Mesodermal cell (in vitro differentiated cells): ENCODE measurements at regions not wholly inside any gene's neighbourhood (a gene's known extent, or its start where the extent isn't known, plus 50 kb on each side); places are given as distances from the start of the nearest gene placed in this dataset.
A peak's percentile ranks its signal among the peaks of the same experiment; 100 is the strongest.
"Not testable (repeated sequence)": the region's sequence is repeated elsewhere in the genome, so short reads cannot be mapped to it uniquely, and the experiment has no call there.

Experiments
- H3K27ac ChIP-seq: 2 replicates; pipeline ENCODE4 v1.7.0; 2013; ENCODE audit warnings: mild to moderate bottlenecking, low read depth, low read length, moderate library complexity; ENCODE audit not compliant: severe bottlenecking
- H3K36me3 ChIP-seq: 2 replicates; pipeline ENCODE4 v1.7.1; 2013; ENCODE audit warnings: mild to moderate bottlenecking, low read length, moderate library complexity; ENCODE audit not compliant: control insufficient read depth, insufficient read depth
- H3K4me1 ChIP-seq: one replicate; pipeline ENCODE4 v1.7.1; 2013; ENCODE audit warnings: mild to moderate bottlenecking, low read length; ENCODE audit not compliant: insufficient read depth, control insufficient read depth, poor library complexity, severe bottlenecking
- H3K4me3 ChIP-seq: 2 replicates; pipeline ENCODE4 v1.7.0; 2013; ENCODE audit warnings: low read length, control low read depth, mild to moderate bottlenecking; ENCODE audit not compliant: insufficient read depth, poor library complexity, severe bottlenecking; ENCODE audit errors: extremely low read depth
- H3K9me3 ChIP-seq: 2 replicates; pipeline ENCODE4 v1.7.1; 2013; ENCODE audit warnings: mild to moderate bottlenecking, low read length, moderate library complexity; ENCODE audit not compliant: control insufficient read depth
- WGBS, 2 experiments: methylation state at CpG; one replicate each; pipeline ENCODE4 v1.1.5; 2013; ENCODE audit warnings: missing lambda C conversion rate in 2 of 2; ENCODE audit not compliant: insufficient coverage in 2 of 2; 5-methylcytosine and 5-hydroxymethylcytosine counted together

DNA sequence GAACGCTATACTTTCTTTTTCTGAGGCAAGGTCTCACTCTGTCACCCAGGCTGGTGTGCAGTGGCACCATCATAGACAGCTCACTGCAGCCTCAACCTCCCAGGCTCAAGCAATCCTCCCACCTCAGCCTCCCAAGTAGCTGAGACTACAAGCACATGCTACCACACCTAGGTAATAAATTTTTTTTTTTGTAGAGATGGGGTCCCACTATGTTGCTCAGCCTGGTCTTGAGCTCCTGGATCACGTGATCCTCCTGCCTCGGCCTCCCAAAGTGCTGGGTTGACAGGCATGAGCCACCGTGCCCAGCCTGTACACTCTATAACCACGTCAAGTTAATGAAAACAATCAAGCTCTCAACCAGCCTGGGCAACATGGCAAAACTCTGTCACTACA is 127.1 kb upstream of the VOPP1 start:
- not testable (repeated sequence) for H3K27ac ChIP-seq
- WGBS, 2 experiments = 89 to 90% methylated on average over 4 of the region's 5 CpGs

DNA sequence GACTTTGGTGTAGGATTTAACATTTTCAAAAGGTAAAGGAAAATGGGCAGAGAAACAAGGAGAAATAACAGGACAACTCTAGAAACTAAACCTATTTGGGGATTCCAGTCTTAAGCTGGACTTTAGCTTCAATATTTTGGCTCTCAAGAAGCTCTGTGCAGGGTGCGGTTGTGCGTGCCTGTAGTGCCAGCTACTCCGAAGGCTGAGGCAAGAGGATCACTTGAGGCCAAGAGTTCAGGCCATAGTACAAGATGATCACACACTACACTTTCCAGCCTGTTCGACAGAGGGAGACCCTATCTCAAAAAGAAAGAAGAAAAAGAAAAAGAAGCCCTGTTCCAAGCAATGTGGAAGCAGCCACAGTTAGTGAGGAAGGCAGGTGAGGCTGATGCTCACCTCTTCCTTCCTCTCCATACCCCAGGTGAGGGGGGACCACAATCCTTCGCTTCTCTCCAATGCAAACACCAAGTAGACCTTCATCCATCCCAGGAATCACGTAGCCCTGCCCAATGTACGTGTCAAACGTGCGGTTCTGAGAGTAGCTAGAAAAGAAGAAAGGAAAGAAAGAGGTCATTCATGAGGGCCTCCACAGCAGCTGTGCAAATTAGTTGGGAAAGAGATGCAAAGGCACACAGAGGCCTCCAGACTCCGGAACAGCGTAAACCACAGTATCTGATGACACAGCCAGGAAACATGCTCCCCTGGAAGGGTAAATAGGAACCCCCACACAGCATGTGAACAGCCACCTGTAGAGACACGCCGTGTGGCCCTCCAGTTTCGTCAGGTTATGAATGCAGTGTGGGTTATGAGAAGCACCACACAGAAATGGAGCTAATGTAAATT is 126.5 kb upstream of the VOPP1 start:
- H3K27ac ChIP-seq, H3K4me3 ChIP-seq, H3K4me1 ChIP-seq, H3K9me3 ChIP-seq, H3K36me3 ChIP-seq: not testable (repeated sequence)
- WGBS, 2 experiments = 86 to 100% methylated on average over 3 to 5 of the region's 14 CpGs

More for the DNA sequence above, 127.1 kb upstream of the VOPP1 start:
- H3K36me3 ChIP-seq, H3K4me3 ChIP-seq, H3K9me3 ChIP-seq, H3K4me1 ChIP-seq: not testable (repeated sequence)

DNA sequence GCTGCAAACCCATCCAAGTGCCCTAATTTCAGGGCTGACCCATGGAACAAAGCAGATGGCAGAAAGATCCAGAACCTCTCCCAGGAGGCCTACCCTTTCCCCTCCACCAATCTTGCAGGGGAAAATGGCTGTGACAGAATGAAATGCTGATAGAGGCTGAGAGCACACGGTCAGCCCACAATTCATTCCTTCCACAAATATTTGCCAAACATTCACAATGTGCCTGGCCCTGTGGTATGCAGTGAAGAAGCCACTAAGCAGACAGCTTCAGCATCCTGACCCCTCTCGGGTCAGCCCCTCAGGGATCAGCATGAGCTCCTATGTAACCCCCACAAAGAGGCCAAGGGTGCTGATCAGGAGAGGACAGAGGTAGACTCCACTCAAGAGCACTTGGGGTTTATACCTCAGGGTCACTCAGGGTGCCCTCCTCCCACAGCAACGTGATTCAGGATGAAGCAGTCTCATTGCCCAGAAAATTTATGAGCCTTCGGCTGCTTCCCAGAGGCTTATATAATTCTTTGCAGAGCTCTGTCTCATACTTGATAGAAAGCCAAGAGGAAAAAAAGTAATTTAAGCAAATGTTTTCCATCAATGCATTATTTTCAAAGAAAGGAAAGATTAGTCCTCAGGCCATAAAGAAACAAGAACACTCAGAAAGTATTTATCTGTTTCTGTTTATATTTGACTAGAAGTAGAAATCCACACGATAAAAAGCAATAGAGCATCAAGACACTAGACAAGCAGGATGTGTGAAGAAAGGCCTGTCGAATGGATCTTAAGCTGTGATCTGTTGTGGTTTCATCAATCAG is 123.8 kb upstream of the VOPP1 start:
- H3K4me1 ChIP-seq, H3K4me3 ChIP-seq, H3K9me3 ChIP-seq, H3K27ac ChIP-seq, H3K36me3 ChIP-seq: not testable (repeated sequence)
- 79 to 100% methylated on average over 1 to 3 of the region's 6 CpGs for WGBS, 2 experiments

DNA sequence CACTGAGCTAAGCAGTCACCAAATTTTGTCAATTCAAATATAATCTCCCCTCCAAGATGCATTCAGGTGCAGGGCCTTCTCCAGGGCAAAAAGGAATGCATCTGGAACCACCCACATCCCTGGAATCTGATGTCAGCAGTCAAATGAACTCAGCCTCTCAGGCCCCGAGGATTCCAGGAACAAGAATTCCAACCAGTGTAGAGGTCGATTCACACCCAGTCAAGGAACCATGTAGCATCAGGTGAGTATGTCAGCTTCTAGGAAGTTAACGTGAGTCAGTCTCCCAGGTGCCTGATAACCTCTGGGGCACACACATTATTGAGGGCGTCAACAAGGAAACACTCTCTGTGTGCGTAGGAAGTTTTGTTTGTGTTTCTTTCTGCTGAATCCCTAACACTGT is 122.2 kb upstream of the VOPP1 start:
- H3K4me1 ChIP-seq, H3K9me3 ChIP-seq, H3K4me3 ChIP-seq, H3K36me3 ChIP-seq, H3K27ac ChIP-seq: not testable (repeated sequence)
- 33 to 62% methylated on average over 1 to 2 of the region's 5 CpGs for WGBS, 2 experiments

DNA sequence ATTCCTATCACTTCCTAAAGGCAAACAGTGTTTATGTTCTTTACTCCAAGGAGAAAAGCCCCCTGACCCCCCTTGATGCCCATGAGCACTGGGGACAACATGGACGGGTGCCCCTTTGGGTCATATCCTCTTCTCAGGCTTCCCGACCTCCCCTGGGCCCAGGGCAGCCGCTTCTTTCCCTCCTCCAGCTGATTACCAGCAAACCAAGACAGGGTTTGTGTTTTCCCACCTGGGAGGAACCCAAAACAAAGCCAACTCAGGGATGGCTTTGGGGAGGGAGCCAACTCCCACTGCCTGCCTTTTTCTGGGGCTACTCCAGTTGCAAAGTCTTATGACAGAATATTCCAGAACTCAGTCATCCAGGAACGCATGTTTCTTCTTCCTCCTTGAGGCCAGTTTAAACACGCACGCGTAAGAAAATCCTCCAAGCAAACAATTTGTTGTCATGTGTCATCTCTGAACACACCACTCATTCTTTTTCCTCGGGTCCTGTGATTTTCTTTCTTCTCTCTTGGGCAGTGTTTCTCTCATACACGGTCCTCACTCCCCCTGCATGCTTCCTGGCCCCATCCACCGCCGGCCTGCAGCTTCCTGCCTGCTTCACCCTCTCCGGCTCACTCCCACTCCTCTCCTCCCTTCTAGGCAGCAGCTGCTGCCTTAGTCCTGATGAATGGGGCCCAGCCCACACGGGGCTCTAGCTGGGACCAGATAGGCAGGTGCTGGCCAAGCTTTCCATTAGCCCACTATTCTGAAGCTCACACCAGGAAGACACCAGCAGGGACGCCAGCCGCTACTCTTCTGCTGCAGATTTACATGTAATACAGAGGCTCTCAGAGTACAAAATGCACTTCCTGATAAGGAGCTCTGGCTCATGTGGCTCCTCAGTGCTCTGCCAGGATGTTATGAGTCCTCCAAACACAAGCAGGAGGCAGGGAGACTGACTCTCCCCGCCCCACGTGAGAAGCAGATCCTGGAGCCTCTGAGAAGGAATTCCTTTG is 116.7 kb upstream of the VOPP1 start:
- peak overlapping the region; percentile 53 for H3K27ac ChIP-seq
- H3K4me3 ChIP-seq, H3K9me3 ChIP-seq, H3K4me1 ChIP-seq, H3K36me3 ChIP-seq: not testable (repeated sequence)
- WGBS, 2 experiments = 55 to 81% methylated on average over 6 to 12 of the region's 17 CpGs

DNA sequence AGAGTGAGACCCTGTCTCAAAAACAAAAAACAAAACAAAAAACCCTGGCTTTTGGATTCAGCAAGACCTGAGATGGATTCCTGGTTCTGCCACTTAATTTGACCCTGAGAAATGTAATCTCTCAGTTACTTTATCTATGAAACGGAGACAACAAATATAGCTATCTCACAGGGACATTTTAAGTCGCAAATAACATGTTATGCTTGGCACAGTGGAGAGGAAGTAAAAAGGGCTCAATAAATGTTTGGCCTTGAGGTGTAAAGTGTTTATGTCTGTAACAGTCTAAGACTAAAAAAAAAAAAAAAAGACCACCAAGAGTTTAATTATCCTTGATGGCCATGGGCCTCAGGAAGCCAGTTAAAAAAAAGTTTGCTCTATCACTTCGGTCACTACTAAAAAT is 116.0 kb upstream of the VOPP1 start:
- H3K4me3 ChIP-seq, H3K36me3 ChIP-seq, H3K27ac ChIP-seq, H3K4me1 ChIP-seq, H3K9me3 ChIP-seq: not testable (repeated sequence)
- no CpG with 5 or more reads among the region's 3 CpGs for WGBS, 2 experiments

DNA sequence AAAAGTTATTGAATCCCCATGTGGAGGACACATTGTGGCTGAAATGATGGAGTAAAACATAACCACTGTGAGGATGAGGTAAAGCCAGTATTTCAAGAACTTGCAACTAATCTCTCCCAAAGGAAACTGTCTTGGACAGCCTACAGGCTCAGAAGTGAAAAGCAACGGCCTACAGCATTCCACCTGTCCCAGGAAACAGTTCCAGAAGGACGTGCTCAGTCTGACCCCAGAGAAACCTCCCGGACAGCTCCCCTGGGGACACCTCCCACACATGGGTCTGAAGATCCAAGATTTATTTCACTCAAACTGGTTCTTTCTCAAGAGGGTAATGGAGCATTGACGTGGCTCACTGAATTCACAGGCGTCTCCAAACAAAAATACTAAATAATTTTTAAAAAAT is 115.0 kb upstream of the VOPP1 start:
- H3K9me3 ChIP-seq, H3K27ac ChIP-seq, H3K36me3 ChIP-seq, H3K4me1 ChIP-seq, H3K4me3 ChIP-seq: not testable (repeated sequence)
- no CpG with 5 or more reads among the region's 5 CpGs for WGBS, 2 experiments

DNA sequence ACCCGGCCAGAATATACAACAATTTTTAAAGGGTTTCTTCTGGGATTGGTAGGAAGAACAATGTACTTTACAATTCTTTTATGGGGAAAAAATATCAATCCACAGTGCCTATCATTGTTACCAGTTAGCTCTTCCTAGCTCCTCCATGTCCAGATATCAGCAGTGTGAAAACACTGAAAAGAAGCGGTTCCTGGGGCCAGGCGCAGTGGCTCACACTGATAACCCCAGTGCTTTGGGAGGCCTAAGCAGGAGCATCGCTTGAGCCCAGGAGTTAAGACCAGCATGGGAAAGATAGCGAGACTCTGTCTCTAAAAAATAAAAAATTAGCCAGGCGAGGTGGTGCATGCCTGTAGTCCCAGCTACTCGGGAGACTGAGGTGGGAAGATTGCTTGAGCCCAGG is 114.5 kb upstream of the VOPP1 start:
- not testable (repeated sequence) for H3K4me1 ChIP-seq, H3K9me3 ChIP-seq, H3K27ac ChIP-seq, H3K36me3 ChIP-seq, H3K4me3 ChIP-seq
- WGBS, 2 experiments = 88 to 96% methylated on average over 4 to 5 of the region's 7 CpGs

DNA sequence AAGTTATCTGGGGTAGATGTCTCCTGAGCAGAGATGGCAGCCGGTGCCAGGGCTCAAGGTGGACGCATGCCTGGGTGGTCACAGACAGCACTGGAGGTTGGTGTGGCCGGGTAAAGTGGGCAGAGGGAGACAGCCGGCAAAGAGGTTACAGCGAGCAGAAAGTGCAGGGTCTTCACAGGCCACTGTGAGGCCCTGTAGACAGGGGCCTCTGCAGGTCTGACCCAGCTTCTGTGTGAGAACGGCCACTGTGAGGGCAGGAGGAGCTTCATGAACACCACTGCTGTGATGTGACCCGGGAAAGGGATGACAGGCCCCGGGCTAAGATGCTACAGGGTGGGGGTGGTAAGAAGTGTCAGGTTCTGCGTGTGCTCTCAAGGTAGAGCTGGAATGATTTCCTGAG is 111.2 kb upstream of the VOPP1 start:
- H3K4me1 ChIP-seq, H3K4me3 ChIP-seq, H3K27ac ChIP-seq, H3K36me3 ChIP-seq, H3K9me3 ChIP-seq: not testable (repeated sequence)
- 82 to 84% methylated on average over 7 to 8 of the region's 9 CpGs for WGBS, 2 experiments

DNA sequence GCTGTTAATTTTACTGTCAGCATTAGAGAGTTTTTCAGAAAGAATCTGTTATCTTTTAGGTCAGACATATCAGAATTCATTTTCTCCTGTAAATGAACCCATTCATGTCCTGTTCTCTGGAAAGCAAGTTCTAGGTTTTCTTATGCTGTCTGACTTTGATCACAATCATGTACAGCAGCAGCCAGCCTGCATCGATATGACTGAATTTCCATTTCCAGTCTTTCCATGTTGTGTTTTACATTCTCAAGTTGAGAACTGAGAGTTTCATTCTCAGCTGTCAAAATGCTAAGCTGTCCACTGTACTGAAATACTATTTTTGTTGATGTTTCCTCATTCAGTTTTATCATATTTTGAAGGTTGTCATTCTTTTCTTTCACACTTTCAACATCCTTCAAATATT is 103.3 kb upstream of the VOPP1 start:
- not testable (repeated sequence) for H3K4me3 ChIP-seq, H3K4me1 ChIP-seq, H3K36me3 ChIP-seq, H3K27ac ChIP-seq, H3K9me3 ChIP-seq
- WGBS, 2 experiments = no CpG with 5 or more reads among the region's 1 CpG
